ENCODE measurements at regions not wholly inside any gene's neighbourhood (a gene's known extent, or its start where the extent isn't known, plus 50 kb on each side); places are given as distances from the start of the nearest gene placed in this dataset.
"Not testable (repeated sequence)": the region's sequence is repeated elsewhere in the genome, so short reads cannot be mapped to it uniquely, and the experiment has no call there.

GRCh38 chr7:152594801-152595200 is 81.1 kb downstream of the XRCC2 start:
- DNase-seq (no peak), ATAC-seq (ENCODE audit: poor library complexity) (no peak)
- intact Hi-C loops (cut with DNase I): no loop called here

DNA sequence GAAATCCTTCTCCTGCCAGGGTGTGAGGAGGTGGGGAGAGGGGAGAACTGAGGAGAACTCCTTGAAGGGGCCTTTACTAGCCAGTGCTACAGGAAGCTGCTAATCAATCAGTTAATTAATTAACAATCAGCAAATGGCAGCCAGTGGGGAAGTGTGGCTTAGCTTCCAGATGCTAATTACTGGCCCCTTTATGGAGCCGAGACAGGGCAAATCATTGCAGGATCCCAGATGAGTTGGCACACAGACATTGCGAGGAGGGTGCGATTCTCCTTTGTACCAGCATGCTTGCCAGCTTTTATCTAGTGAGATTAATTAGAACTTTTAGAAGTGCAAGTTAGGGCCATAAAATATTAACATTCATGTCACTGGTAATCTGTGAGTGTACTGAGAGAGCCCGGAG is 84.0 kb downstream of the XRCC2 start:
- DNase-seq (no peak), ATAC-seq (ENCODE audit: poor library complexity) (no peak)
- intact Hi-C loops (cut with DNase I): no loop called here

DNA sequence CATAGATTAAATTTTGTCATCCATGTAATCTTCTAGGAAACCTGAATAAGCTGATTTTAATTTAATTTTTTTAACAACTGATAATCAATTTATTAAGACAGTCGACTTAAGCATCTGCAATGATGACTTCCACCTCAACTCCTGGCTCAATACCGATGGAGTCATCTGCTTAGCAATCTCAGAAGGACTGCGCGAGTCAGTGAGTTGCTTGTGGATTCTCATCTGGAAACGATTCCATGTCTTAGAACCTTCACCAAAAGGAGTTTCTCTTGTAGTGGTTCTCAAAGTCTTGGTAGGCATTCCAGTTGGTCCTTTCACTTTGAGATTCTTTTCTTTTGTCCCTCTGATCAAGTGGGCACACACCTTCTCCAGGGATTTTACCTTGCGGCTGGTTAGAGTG is 85.5 kb downstream of the XRCC2 start:
- intact Hi-C loops (cut with DNase I): no loop called here
- no peak for DNase-seq
- ATAC-seq (ENCODE audit: poor library complexity): no peak

DNA sequence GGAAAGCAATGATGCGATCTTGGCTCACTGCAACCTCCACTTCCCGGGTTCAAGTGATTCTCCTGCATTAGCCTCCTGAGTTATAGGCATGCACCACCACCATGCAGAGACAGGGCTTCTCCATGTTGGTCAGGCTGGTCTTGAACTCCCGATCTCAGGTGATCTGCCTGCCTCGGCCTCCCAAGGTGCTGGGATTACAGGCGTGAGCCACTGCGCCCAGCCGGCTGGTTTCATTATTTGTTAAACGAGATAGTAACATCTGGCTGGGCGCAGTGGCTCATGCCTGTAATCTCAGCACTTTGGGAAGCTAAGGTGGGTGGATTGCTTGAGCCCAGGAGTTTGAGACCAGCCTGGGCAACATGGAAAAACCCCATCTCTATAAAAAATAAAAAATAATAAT is 86.1 kb downstream of the XRCC2 start:
- DNase-seq; ATAC-seq (ENCODE audit: poor library complexity); intact Hi-C loops (cut with DNase I): not testable (repeated sequence)

DNA sequence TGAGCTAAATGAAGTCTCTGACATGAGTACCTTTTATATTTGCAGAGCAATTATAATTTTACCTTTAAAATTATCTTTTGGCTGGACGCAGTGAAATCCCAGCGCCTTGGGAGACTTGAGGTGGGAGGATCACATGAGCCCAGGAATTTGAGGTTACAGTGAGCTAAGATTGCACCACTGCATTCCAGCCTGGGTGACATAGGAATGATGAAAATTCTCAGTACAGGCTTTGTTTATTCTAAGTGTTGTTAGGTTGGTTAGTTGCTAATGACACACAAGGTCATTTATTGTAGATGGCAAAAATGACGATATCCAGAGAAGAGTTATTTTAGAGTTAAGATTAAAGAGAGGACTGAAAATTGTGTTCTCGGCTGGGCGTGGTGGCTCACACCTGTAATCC is 87.6 kb downstream of the XRCC2 start:
- DNase-seq (no peak), ATAC-seq (ENCODE audit: poor library complexity) (no peak)
- intact Hi-C loops (cut with DNase I): no loop called here

DNA sequence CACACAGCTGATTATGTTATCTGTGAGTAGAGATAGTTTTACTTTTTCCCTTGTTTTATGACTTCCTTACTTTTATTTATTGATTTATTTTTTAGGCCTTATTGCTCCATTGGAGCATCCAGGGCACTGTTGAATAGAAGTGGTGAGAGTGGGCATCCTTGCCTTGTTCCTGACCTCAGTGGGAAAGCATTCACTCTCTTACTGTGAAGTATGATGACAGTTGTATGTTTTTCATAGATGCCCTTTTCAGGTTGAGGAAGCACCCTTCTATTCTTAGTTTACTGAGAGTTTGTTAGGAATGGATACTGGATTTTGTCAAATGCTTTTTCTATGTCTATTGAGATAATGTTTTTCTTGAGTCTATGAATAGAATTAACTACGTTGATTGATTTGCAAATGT is 88.6 kb downstream of the XRCC2 start:
- intact Hi-C loops (cut with DNase I): no loop called here
- ATAC-seq (ENCODE audit: poor library complexity) (no peak), DNase-seq (no peak)

DNA sequence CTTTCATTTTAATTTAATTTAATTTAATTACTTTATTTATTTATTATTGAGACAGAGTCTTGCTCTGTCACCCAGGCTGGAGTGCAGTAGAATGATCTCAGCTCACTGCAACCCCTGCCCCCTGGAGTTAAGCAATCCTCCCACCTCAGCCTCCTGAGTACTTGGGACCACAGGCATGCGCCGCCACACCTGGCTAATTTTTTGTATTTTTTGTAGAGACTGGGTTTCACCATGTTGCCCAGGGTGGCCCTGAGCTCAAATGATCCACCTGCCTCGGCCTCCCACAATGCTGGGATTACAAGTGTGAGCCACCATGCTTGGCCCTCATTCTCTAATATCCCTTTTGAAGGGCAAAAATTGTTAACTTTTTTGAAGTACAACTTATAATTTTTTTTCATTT is 92.9 kb downstream of the XRCC2 start:
- DNase-seq: no peak
- ATAC-seq (ENCODE audit: poor library complexity): no peak
- intact Hi-C loops (cut with DNase I): no loop called here

DNA sequence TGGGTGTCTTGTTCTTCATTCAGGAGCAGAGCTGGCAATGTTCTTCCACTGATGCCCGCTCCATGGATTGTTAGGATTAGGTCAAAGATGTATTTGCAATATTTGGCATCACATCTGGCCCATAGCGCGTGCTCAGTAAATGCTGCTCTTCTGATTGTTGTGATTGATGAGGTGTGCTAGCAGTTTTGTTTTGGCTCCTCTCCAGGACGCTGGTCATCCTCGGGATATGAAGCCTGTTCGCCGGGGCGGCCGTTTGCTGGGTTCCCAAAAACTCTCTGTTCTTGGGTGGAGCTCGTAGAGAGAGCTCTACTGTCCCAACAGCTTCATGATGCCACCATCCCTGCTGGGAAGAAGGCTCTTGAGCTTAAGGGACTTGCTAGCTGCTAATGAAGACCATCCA is 96.9 kb downstream of the XRCC2 start:
- ATAC-seq (ENCODE audit: poor library complexity) (no peak), DNase-seq (no peak)
- intact Hi-C loops (cut with DNase I): no loop called here

DNA sequence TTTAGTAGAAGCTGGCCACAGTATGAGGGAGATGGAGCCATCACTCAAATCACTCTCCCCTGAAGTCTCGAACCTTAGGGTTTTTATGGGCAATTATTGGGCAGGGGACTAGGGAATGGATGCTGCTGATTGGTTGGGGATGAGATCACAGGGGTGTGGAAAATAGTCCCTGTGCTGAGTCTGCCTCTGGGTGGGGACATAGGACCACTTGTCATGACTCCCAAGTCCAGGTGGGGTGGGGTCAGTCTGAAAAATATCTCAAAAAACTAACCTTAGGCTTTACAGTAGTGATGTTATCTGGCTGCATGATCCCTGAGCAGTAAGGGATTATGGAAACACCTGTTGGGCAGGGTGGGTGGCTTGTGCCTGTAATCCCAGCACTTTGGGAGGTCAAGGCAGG is 98.6 kb downstream of the XRCC2 start:
- DNase-seq (no peak), ATAC-seq (ENCODE audit: poor library complexity) (no peak)
- intact Hi-C loops (cut with DNase I): no loop called here

DNA sequence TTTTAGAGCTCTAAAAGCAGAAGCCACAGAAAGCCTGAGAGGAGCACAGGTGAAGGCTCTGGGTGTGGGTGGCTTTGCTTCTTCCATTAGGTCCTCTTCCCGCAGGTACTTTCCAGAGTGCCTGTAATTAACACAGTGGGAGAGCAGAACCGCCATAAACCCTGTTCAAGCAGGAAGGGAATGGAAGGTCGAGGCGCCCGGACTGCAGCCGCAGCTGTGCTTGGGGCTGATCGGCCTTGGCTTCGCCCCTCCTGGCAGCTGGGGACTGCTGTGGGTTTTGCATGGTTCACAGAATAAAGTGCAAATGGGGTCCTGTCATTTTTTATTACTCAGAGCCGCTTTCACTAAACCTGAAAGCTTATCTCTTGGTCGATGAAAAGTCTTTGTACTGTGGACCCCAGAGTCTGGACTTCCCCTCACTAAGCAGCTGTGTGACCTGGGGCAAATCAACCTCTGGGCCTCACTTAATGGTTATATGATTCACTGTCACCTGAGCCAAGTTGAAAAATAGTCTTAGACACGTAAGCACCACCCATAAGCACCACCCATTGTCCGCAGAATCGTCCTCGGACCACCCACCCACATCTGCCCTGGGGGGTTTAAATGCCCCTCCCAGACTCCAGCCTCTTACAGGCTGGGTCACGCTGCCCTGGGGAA is 100.9 kb downstream of the XRCC2 start:
- intact Hi-C loops (cut with DNase I): no loop called here
- no peak for ATAC-seq (ENCODE audit: poor library complexity)
- no peak for DNase-seq

- DNase-seq; intact Hi-C loops (cut with DNase I); ATAC-seq (ENCODE audit: poor library complexity): not testable (repeated sequence)
Measured at GRCh38 chr7:152573186-152573585, 102.8 kb downstream of the XRCC2 start.

DNA sequence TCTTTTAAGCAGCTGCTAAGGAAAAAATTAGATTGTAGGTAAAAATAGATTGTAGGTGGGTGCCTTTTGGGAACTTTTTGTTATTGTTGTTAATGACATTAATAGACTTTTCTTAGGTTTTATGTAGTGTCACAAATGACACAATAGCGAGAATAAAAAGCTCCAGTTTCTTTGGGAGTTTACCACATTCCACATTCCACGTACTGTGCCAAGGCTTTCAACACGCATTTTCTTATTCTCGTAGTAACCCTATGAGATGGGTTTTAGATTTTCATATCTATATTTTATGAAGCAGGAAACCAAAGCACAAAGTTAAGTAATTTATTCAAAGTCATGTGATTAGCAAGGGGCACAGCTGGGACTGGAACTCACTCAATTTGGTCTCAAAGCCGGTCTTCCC is 103.8 kb downstream of the XRCC2 start:
- intact Hi-C loops (cut with DNase I): no loop called here
- no peak for ATAC-seq (ENCODE audit: poor library complexity)
- DNase-seq: no peak

DNA sequence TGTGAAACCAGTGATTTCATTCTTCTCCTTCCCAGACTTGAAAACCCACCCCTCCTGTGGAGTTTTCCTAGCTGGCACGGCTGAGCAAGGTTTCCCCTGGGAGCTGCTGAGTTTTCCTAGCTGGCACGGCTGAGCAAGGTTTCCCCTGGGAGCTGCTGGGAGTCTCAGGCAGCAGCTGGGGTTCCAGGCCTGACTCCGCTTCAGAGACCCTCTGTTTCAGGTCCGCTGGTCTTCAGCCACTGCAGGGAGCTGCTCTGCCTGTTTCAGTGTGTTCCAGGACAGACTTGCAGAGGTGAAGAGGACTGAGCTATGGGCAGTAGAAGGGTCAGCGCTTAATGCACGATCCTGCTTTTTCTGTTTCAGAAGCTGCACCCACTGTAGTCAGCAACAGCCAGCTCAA is 104.9 kb downstream of the XRCC2 start:
- intact Hi-C loops (cut with DNase I): no loop called here

GRCh38 chr7:152568972-152569371 is 107.0 kb downstream of the XRCC2 start:
- ATAC-seq (ENCODE audit: poor library complexity) (no peak), DNase-seq (no peak)
- intact Hi-C loops (cut with DNase I): no loop called here

More for the DNA sequence above, 104.9 kb downstream of the XRCC2 start:
- ATAC-seq (ENCODE audit: poor library complexity): no peak
- DNase-seq: no peak

DNA sequence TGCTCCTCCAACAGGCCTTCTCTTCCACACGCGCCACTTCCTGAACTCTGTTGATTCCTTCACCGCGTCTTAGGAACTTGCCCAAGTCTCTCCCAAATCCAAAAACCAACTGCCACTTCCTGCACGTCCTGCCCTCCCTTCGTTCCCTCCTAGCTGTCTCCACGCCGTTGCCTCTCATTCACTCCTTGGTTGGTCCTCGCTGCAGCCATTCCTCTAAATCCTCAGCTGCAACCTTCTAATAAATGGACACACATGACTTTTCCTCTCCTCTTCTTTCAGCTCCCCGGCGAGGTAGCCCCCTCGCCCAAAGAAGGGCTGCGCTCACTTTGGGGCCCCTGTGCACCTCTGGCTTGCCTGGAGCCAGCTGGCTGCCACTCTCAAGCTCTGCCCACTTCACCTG is 110.2 kb downstream of the XRCC2 start:
- ATAC-seq (ENCODE audit: poor library complexity): no peak

DNA sequence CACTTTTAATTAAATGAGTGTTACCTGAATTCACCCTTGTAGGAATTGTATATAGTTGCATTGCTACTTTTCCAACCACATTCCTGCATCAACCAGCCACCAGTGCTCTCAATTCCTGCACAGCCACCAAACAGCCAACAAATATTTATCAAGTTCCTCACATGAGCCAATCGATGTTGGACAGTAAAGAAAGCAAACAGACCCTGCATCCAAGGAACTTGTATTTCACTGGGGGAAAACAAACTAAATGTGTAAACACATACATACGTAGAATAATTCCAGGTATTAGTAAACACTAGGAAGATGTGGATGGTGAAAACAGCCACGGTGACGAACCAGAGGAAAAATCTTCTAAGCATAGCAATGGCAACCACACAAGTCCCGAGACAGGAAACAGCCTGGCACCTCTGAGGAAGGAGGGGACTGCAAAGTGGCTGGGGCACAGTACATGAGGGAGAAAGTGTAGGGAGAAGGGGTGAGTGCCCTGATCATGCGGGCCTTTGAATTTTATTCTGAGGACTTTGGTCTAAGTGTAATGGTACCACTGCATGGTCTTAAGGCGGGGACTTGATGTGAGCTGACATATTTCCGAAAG is 111.2 kb downstream of the XRCC2 start:
- intact Hi-C loops (cut with DNase I): no loop called here
- no peak for DNase-seq

More for the DNA sequence above, 110.2 kb downstream of the XRCC2 start:
- DNase-seq: no peak
- intact Hi-C loops (cut with DNase I): no loop called here

GRCh38 chr7:152556013-152556755 is 119.8 kb downstream of the XRCC2 start:
- no peak for ATAC-seq (ENCODE audit: poor library complexity)
- intact Hi-C loops (cut with DNase I): no loop called here
- DNase-seq: peak; percentile 22

More for the DNA sequence above, 111.2 kb downstream of the XRCC2 start:
- ATAC-seq (ENCODE audit: poor library complexity): no peak

GRCh38 chr7:152553671-152554317 is 118.0 kb upstream of the KMT2C start:
- no peak for DNase-seq
- ATAC-seq (ENCODE audit: poor library complexity): no peak
- intact Hi-C loops (cut with DNase I): no loop called here

- DNase-seq (peak; percentile 15), ATAC-seq (ENCODE audit: poor library complexity) (no peak)
- intact Hi-C loops (cut with DNase I): no loop called here
Measured at GRCh38 chr7:152551304-152552036, 115.7 kb upstream of the KMT2C start.
